OCI-LY3 (cell line): ENCODE measurements at regions not wholly inside any gene's neighbourhood (a gene's known extent, or its start where the extent isn't known, plus 50 kb on each side); places are given as distances from the start of the nearest gene placed in this dataset.

Experiments
- CTCF ChIP-seq: fragments of 200-600, 300-600 bp; sonication (generic); IDR thresholded peaks from 2 replicates; pipeline ENCODE4 v1.5.1; 2014; ENCODE audit warnings: antibody characterized with exemption, low read length, low read depth
- EZH2phosphoT487 ChIP-seq: fragments of 200-600 bp; shearing (Covaris generic); IDR thresholded peaks from 2 replicates; pipeline ENCODE4 v1.6.1; 2018; ENCODE audit warnings: antibody characterized with exemption, mixed run types, low read depth

- TF ChIP-seq CTCF (no peak), EZH2phosphoT487 (no peak)
Observed at GRCh38 chr2:228432116-228432515, 250.6 kb upstream of the SPHKAP start.
